Prostate gland (tissue), 2 donors: ENCODE measurements at regions not wholly inside any gene's neighbourhood (a gene's known extent, or its start where the extent isn't known, plus 50 kb on each side); places are given as distances from the start of the nearest gene placed in this dataset.

ENCODE experiments used
- DNase-seq: peaks from one replicate; pipeline ENCODE4 v3.0.0-alpha.2; 2019; ENCODE audit warnings: low spot score
- H3K27ac ChIP-seq, 2 donors: fragments of 200-600 bp; sonication (generic); 2 replicates each; pipeline ENCODE4 v1.5.1; 2017 to 2019
- H3K27me3 ChIP-seq: fragments of 200-600 bp; sonication (generic); replicated peaks from 2 replicates; pipeline ENCODE4 v1.5.1; 2019; ENCODE audit not compliant: insufficient read depth
- H3K36me3 ChIP-seq, 2 donors: fragments of 200-600 bp; sonication (generic); 1 replicate in 1 of 2; 2 replicates in 1 of 2; pipeline versions ENCODE4 v1.5.1 to v1.8.1; 2017 to 2019
- H3K4me1 ChIP-seq: fragments of 200-600 bp; sonication (generic); replicated peaks from 2 replicates; pipeline ENCODE4 v1.5.1; 2019
- H3K4me3 ChIP-seq, 2 donors: fragments of 200-600 bp; sonication (generic); 2 replicates each; pipeline ENCODE4 v1.5.1; 2017 to 2019
- H3K9me3 ChIP-seq: fragments of 200-600 bp; sonication (generic); 2 replicates; pipeline ENCODE4 v1.5.1; 2017
- CTCF ChIP-seq, 4 experiments: fragments of 200-600 bp in 2 of 4; fragments of 450-650 bp in 2 of 4; sonication (generic) in 2 of 4; IDR thresholded peaks; 1 replicate in 3 of 4; 2 replicates in 1 of 4; pipeline ENCODE4 v1.5.1; 2016 to 2019; ENCODE audit warnings: antibody characterized with exemption in 4 of 4, mild to moderate bottlenecking in 2 of 4, moderate library complexity in 2 of 4
- POLR2A ChIP-seq: fragments of 450-650 bp; IDR thresholded peaks from one replicate; pipeline ENCODE4 v1.6.1; 2016; ENCODE audit warnings: antibody characterized with exemption, mild to moderate bottlenecking
- POLR2AphosphoS5 ChIP-seq: sonication (generic); formaldehyde crosslinking; IDR thresholded peaks from one replicate; pipeline ENCODE4 v1.6.1; 2017; ENCODE audit warnings: antibody characterized with exemption
- WGBS: methylation state at CpG from one replicate; pipeline ENCODE4 v1.1.5; 2018; 5-methylcytosine and 5-hydroxymethylcytosine counted together
- intact Hi-C: fragments of 100-400 bp; cut with DNase I; formaldehyde crosslinking; loops from one replicate; pipeline ENCODE4 v1.14.2; 2022

DNA sequence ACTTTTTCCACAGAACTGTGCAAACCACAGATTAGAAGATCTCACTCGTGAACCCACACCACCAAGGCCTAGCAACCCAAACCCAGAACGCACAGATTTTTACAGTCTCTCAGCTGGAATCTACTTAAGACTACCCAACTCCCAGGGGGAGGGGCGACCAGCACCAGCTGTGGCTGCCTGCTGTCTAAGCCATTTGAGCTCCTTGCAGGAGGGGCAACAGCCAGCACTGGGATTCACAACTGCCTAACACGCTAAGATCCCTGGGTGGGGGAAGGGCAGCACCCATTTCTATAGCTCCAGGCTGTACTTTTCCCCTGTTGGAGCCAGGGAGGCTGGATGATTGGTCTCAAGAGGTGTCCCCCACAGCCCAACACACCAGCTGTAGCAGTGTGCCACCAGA lies 368.8 kb downstream of the SUCLA2 start:
- no peak for DNase-seq
- no peak overlapping the region for H3K27ac ChIP-seq
- no peak for TF ChIP-seq CTCF (IDR thresholded peaks at IDR 0.05)
- TF ChIP-seq POLR2A = no peak
- 39% methylated on average over 4 of the region's 4 CpGs for WGBS
- no peaks in the 10 kb centered on the region for H3K36me3 ChIP-seq
- H3K27me3 ChIP-seq = no peaks in the 10 kb centered on the region
- no peaks in the 10 kb centered on the region for H3K9me3 ChIP-seq
- H3K4me1 ChIP-seq = no peaks in the 10 kb centered on the region
- intact Hi-C loops = no loop called here
- H3K4me3 ChIP-seq = no peak overlapping the region

GRCh38 chr13:47628666-47629065 lies 372.4 kb downstream of the SUCLA2 start:
- Histone ChIP-seq H3K36me3 (no peaks in the 10 kb centered on the region), H3K4me1 (no peaks in the 10 kb centered on the region), H3K9me3 (no peaks in the 10 kb centered on the region), H3K4me3 (no peak overlapping the region), H3K27ac (no peak overlapping the region), H3K27me3 (no peaks in the 10 kb centered on the region)
- TF ChIP-seq CTCF (IDR thresholded peaks at IDR 0.05) (no peak), POLR2A (no peak), POLR2AphosphoS5 (no peak)
- 75% methylated on average over 2 of the region's 2 CpGs for WGBS
- no peak for DNase-seq
- intact Hi-C loops = no loop called here

DNA sequence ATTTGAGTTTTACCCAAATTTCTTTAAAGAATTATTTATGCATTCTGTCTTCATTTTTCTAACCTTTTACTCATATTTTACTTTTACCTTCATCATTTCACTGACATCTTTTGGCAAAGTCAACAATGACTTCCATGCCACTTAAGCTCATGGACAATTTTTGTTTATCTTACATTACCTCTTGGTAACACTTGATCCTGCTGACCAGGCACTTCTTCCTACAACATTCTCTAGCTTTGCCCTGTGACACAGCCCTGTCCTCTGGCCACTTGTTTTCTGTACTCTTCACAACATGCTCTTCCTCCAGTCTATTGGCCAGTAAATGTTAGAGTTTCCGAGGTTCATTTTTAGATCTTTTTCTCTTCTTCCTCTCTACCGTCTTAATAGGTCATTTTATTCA lies 377.2 kb downstream of the SUCLA2 start:
- H3K4me1 ChIP-seq = no peaks in the 10 kb centered on the region
- no peak overlapping the region for H3K27ac ChIP-seq
- no peak overlapping the region for H3K4me3 ChIP-seq
- no peak for TF ChIP-seq CTCF (IDR thresholded peaks at IDR 0.05)
- no peak for TF ChIP-seq POLR2AphosphoS5
- TF ChIP-seq POLR2A = no peak
- H3K9me3 ChIP-seq = no peaks in the 10 kb centered on the region
- intact Hi-C loops = no loop called here
- 62% methylated on average over 2 of the region's 2 CpGs for WGBS
- no peaks in the 10 kb centered on the region for H3K27me3 ChIP-seq
- H3K36me3 ChIP-seq = no peaks in the 10 kb centered on the region
- DNase-seq = no peak

DNA sequence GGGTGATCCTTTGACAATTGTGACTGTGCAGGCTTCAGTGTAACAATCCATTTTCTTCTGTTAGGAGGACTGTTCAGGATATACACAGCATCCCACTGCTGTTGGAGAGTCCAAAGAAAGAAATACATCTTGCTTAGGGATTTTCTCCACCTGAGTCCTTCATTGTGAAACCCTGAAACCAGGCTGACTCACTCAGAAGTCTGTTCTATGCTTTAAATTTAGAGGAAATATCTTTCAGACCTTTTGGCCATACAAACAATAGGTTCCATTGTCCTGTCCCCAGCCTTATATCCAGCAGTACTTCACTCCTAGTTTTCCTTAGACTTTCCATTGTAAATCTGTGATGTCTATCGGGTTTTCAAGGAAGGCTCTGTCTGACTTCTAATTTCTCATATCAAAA lies 379.1 kb downstream of the SUCLA2 start:
- intact Hi-C loops = no loop called here
- Histone ChIP-seq H3K4me3 (no peak overlapping the region), H3K9me3 (no peaks in the 10 kb centered on the region), H3K36me3 (no peaks in the 10 kb centered on the region), H3K4me1 (no peaks in the 10 kb centered on the region), H3K27ac (no peak overlapping the region), H3K27me3 (no peaks in the 10 kb centered on the region)
- no peak for TF ChIP-seq CTCF (IDR thresholded peaks at IDR 0.05)
- no peak for TF ChIP-seq POLR2A
- no peak for TF ChIP-seq POLR2AphosphoS5
- 38% methylated on average over 1 of the region's 1 CpG for WGBS
- DNase-seq = no peak

- H3K9me3 ChIP-seq = no peaks in the 10 kb centered on the region
- WGBS = 93% methylated on average over 1 of the region's 1 CpG
- intact Hi-C loops = no loop called here
- no peak overlapping the region for H3K27ac ChIP-seq
- no peak overlapping the region for H3K4me3 ChIP-seq
- no peak for DNase-seq
- H3K4me1 ChIP-seq = no peaks in the 10 kb centered on the region
- H3K27me3 ChIP-seq = no peaks in the 10 kb centered on the region
- H3K36me3 ChIP-seq = no peaks in the 10 kb centered on the region
- TF ChIP-seq POLR2AphosphoS5 (no peak), POLR2A (no peak), CTCF (IDR thresholded peaks at IDR 0.05) (no peak)
These were observed 389.3 kb downstream of the SUCLA2 start for GRCh38 chr13:47611664-47612288.
